ENCODE measurements at regions not wholly inside any gene's neighbourhood (a gene's known extent, or its start where the extent isn't known, plus 50 kb on each side); places are given as distances from the start of the nearest gene placed in this dataset.

- TF ChIP-seq EZH2phosphoT487 (conservative IDR thresholded peaks at IDR 0.05; ENCODE audit: low read length) (no peak), CTCF (IDR thresholded peaks at IDR 0.05; ENCODE audit: insufficient read depth, low read length, poor library complexity, severe bottlenecking) (no peak)
Measured at GRCh38 chr11:70594606-70595005, 196.3 kb downstream of the CTTN start.
